ENCODE measurements at regions not wholly inside any gene's neighbourhood (a gene's known extent, or its start where the extent isn't known, plus 50 kb on each side); places are given as distances from the start of the nearest gene placed in this dataset.
"Not testable (repeated sequence)": the region's sequence is repeated elsewhere in the genome, so short reads cannot be mapped to it uniquely, and the experiment has no call there.

- DNase-seq (ENCODE audit: low spot score) = no peak
- FAIRE-seq = no peak
These were observed 390.2 kb downstream of the UTRN start for GRCh38 chr6:144675231-144675861.

GRCh38 chr6:144676310-144676709, 391.2 kb downstream of the UTRN start:
- not testable (repeated sequence) for FAIRE-seq; DNase-seq (ENCODE audit: low spot score)

GRCh38 chr6:144677263-144677662, 392.1 kb downstream of the UTRN start:
- FAIRE-seq; DNase-seq (ENCODE audit: low spot score): not testable (repeated sequence)

- FAIRE-seq (no peak), DNase-seq (ENCODE audit: low spot score) (no peak)
These were observed 393.7 kb downstream of the UTRN start for GRCh38 chr6:144678844-144679243.

GRCh38 chr6:144681334-144681733, 396.2 kb downstream of the UTRN start:
- no peak for DNase-seq (ENCODE audit: low spot score)
- FAIRE-seq = no peak

- DNase-seq (ENCODE audit: low spot score) (no peak), FAIRE-seq (no peak)
These were observed 398.3 kb downstream of the UTRN start for GRCh38 chr6:144683216-144684070.

- FAIRE-seq (no peak), DNase-seq (ENCODE audit: low spot score) (no peak)
These were observed 403.6 kb downstream of the UTRN start for GRCh38 chr6:144688713-144689112.

GRCh38 chr6:144689503-144690040, 404.4 kb downstream of the UTRN start:
- peak; percentile 13 for FAIRE-seq
- DNase-seq (ENCODE audit: low spot score) = no peak

- DNase-seq (ENCODE audit: low spot score) = no peak
- FAIRE-seq = no peak
These were observed 405.0 kb downstream of the UTRN start for GRCh38 chr6:144690133-144690532.

- FAIRE-seq (no peak), DNase-seq (ENCODE audit: low spot score) (no peak)
These were observed 405.5 kb downstream of the UTRN start for GRCh38 chr6:144690666-144691065.

GRCh38 chr6:144692050-144692449, 406.9 kb downstream of the UTRN start:
- DNase-seq (ENCODE audit: low spot score); FAIRE-seq: not testable (repeated sequence)

- FAIRE-seq = no peak
- DNase-seq (ENCODE audit: low spot score) = no peak
These were observed 410.9 kb downstream of the UTRN start for GRCh38 chr6:144695858-144696533.

- DNase-seq (ENCODE audit: low spot score) = no peak
These were observed 411.7 kb downstream of the UTRN start for GRCh38 chr6:144696610-144697368.

GRCh38 chr6:144697369-144697760, 412.2 kb downstream of the UTRN start:
- no peak for FAIRE-seq
- DNase-seq (ENCODE audit: low spot score) = no peak

More at GRCh38 chr6:144696610-144697368, 411.7 kb downstream of the UTRN start:
- FAIRE-seq = no peak

GRCh38 chr6:144697801-144698200, 412.7 kb downstream of the UTRN start:
- FAIRE-seq = no peak

GRCh38 chr6:144702781-144703180, 417.6 kb downstream of the UTRN start:
- FAIRE-seq (no peak), DNase-seq (ENCODE audit: low spot score) (no peak)

More at GRCh38 chr6:144697801-144698200, 412.7 kb downstream of the UTRN start:
- no peak for DNase-seq (ENCODE audit: low spot score)

GRCh38 chr6:144710207-144710606, 425.1 kb downstream of the UTRN start:
- no peak for DNase-seq (ENCODE audit: low spot score)
- no peak for FAIRE-seq

- no peak for DNase-seq (ENCODE audit: low spot score)
- FAIRE-seq = no peak
These were observed 426.5 kb downstream of the UTRN start for GRCh38 chr6:144711661-144712060.

GRCh38 chr6:144712541-144712940, 427.4 kb downstream of the UTRN start:
- no peak for FAIRE-seq
- DNase-seq (ENCODE audit: low spot score) = no peak

- no peak for FAIRE-seq
- no peak for DNase-seq (ENCODE audit: low spot score)
These were observed 429.0 kb downstream of the UTRN start for GRCh38 chr6:144714021-144714712.
